ENCODE measurements at regions not wholly inside any gene's neighbourhood (a gene's known extent, or its start where the extent isn't known, plus 50 kb on each side); places are given as distances from the start of the nearest gene placed in this dataset.

DNA sequence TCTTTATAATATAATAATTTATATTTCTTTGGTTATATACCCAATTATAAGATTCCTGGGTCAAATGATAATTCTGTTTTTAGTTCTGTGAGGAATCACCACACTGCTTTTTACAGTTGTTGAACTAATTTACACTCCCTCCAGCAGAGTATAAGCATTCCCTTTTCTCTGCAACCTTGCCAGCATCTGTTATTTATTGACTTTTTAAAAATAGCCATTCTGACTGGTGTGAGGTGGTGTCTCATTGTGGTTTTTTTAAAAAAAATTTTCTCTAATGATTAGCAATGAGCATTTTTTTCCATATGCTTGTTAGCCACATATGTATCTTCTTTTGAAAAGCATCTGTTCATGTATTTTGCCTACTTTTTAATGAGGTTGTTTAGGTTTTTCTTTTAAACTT is 122.2 kb downstream of the ZNF486 start:
- in situ Hi-C loops (cut with MboI; ENCODE audit: low sequenced_read_pairs) (no loop called here), intact Hi-C loops (cut with micrococcal nuclease) (no loop called here), dilution Hi-C loops (cut with HindIII; ENCODE audit: low sequenced_read_pairs, unreplicated experiment) (no loop called here)
- CTCF ChIA-PET = no interaction called here
- no peak overlapping the region for H4K8ac ChIP-seq (ENCODE audit: low read depth in 2 of 2, low read length in 2 of 2)
- H3K14ac ChIP-seq (replicated peaks; ENCODE audit: low read depth, low read length) = no peak overlapping the region
- H3K4me3 ChIP-seq (ENCODE audit: insufficient read depth, low read depth, low read length) = no peak overlapping the region
- ATAC-seq (ENCODE audit: low read depth) (no peak), DNase-seq (no peak)
- H3K18ac ChIP-seq (ENCODE audit: low read depth, low read length) = no peak overlapping the region
- no peaks in the 10 kb centered on the region for H3K79me1 ChIP-seq (ENCODE audit: low read depth in 1 of 2, low read length in 2 of 2)
- peaks cover 9% of the 10 kb centered on the region for H3K9me3 ChIP-seq (ENCODE audit: control insufficient read depth, insufficient read depth, low read length)
- no peaks in the 10 kb centered on the region for H3K27me3 ChIP-seq (ENCODE audit: control insufficient read depth, insufficient read depth, low read length)
- no peak overlapping the region for H2AFZ ChIP-seq (replicated peaks; ENCODE audit: low read length, poor library complexity)
- H3K4me1 ChIP-seq (ENCODE audit: control insufficient read depth, insufficient read depth, low read length) = no peaks in the 10 kb centered on the region
- no TSS peak for BruUV-seq (replicated peaks)
- H4K91ac ChIP-seq (ENCODE audit: insufficient read depth, low read depth, low read length) = no peak overlapping the region
- no peak overlapping the region for H2AK5ac ChIP-seq (ENCODE audit: low read depth, low read length)
- no peaks in the 10 kb centered on the region for H4K20me1 ChIP-seq (ENCODE audit: insufficient read depth, low read length)
- no peak overlapping the region for H2BK5ac ChIP-seq (ENCODE audit: low read depth, low read length, poor library complexity, severe bottlenecking)
- no peak overlapping the region for H3K4ac ChIP-seq (ENCODE audit: low read depth, low read length)
- no peak overlapping the region for H2BK15ac ChIP-seq (ENCODE audit: low read depth, low read length)
- no peak overlapping the region for H4K5ac ChIP-seq (ENCODE audit: low read depth, low read length)
- H3K56ac ChIP-seq (ENCODE audit: extremely low read depth, insufficient read depth, low read length) = no peak overlapping the region
- no peaks in the 10 kb centered on the region for H3K9me1 ChIP-seq (ENCODE audit: insufficient read depth, low read length)
- H2BK20ac ChIP-seq (ENCODE audit: low read depth, low read length) = no peak overlapping the region
- POLR2A ChIA-PET (ENCODE audit: unreplicated experiment) = no interaction called here
- H3K9ac ChIP-seq (ENCODE audit: low read depth, low read length) = no peak overlapping the region
- no peaks in the 10 kb centered on the region for H3K36me3 ChIP-seq (ENCODE audit: control insufficient read depth, insufficient read depth, low read length)
- H3K23ac ChIP-seq (ENCODE audit: low read depth, low read length) = no peak overlapping the region
- no peak overlapping the region for H3K27ac ChIP-seq (ENCODE audit: insufficient read depth, low read length)
- no peak overlapping the region for H3K4me2 ChIP-seq (ENCODE audit: low read depth, low read length)
- no peak overlapping the region for H2AK9ac ChIP-seq (replicated peaks; ENCODE audit: low read depth, low read length, poor library complexity)
- TF ChIP-seq RAD21 (IDR thresholded peaks at IDR 0.05; ENCODE audit: low read length) = no peak
- no peak for TF ChIP-seq RCOR1 (IDR thresholded peaks at IDR 0.05; ENCODE audit: insufficient replicate concordance, low read length)
- TF ChIP-seq SMC3 (IDR thresholded peaks at IDR 0.05; ENCODE audit: low read depth, low read length) = no peak
- no peak for TF ChIP-seq CHD1 (IDR thresholded peaks at IDR 0.05; ENCODE audit: low read depth, low read length)
- TF ChIP-seq BHLHE40 (IDR thresholded peaks at IDR 0.05; ENCODE audit: low read depth, low read length) = no peak
- TF ChIP-seq, protein P1, sequence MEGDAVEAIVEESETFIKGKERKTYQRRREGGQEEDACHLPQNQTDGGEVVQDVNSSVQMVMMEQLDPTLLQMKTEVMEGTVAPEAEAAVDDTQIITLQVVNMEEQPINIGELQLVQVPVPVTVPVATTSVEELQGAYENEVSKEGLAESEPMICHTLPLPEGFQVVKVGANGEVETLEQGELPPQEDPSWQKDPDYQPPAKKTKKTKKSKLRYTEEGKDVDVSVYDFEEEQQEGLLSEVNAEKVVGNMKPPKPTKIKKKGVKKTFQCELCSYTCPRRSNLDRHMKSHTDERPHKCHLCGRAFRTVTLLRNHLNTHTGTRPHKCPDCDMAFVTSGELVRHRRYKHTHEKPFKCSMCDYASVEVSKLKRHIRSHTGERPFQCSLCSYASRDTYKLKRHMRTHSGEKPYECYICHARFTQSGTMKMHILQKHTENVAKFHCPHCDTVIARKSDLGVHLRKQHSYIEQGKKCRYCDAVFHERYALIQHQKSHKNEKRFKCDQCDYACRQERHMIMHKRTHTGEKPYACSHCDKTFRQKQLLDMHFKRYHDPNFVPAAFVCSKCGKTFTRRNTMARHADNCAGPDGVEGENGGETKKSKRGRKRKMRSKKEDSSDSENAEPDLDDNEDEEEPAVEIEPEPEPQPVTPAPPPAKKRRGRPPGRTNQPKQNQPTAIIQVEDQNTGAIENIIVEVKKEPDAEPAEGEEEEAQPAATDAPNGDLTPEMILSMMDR (conservative IDR thresholded peaks at IDR 0.05; ENCODE audit: low read depth, low read length) = no peak
- TF ChIP-seq CEBPB (IDR thresholded peaks at IDR 0.05; ENCODE audit: low read depth, low read length) = no peak
- no peak for TF ChIP-seq USF2 (IDR thresholded peaks at IDR 0.05; ENCODE audit: low read depth, low read length)
- no peak for TF ChIP-seq MAZ (IDR thresholded peaks at IDR 0.05; ENCODE audit: borderline replicate concordance, low read depth, low read length)
- TF ChIP-seq MAFK (IDR thresholded peaks at IDR 0.05; ENCODE audit: low read depth, low read length) = no peak
- no peak for TF ChIP-seq FOS (IDR thresholded peaks at IDR 0.05; ENCODE audit: low read depth, low read length)
- no peak overlapping the region for H2BK120ac ChIP-seq (ENCODE audit: low read depth, low read length)
